SK-N-MC (cell line): ENCODE measurements at regions not wholly inside any gene's neighbourhood (a gene's known extent, or its start where the extent isn't known, plus 50 kb on each side); places are given as distances from the start of the nearest gene placed in this dataset.

Source experiments
- EZH2 ChIP-seq: fragments of 200-600 bp; sonication (generic); IDR thresholded peaks from one replicate; pipeline ENCODE4 v1.6.1; 2017; ENCODE audit warnings: antibody characterized with exemption
- POLR2AphosphoS5 ChIP-seq: IDR thresholded peaks from 2 replicates; pipeline ENCODE4 v1.6.1; 2012; ENCODE audit warnings: mild to moderate bottlenecking, low read depth, low read length, borderline replicate concordance

DNA sequence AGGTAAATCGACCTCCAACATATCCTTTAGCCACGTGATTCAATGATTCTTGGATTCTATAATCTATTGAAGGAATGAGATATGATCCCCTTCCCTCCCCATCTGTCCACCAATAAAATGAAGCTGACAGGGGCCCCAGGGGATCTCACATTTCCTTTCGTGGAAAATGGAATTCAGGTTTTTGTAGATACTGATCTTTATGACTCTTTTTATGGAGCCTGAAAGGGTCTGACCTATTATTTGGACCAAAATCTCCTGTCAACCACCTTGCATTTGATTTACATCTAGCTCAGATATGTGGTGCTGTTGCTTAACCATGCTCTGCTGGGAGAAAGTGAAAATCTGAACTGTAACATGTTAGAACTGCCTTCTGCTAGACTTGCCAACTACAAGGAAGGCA is 234.0 kb upstream of the CXCL12 start:
- TF ChIP-seq EZH2 (no peak), POLR2AphosphoS5 (no peak)
